Natural killer cell treated with Interleukin-12 subunit alpha and Interleukin-12 subunit beta and Interleukin-15 and Interleukin-18, amount 100 ng/mL, for 72 hours (primary cell): ENCODE measurements at regions not wholly inside any gene's neighbourhood (a gene's known extent, or its start where the extent isn't known, plus 50 kb on each side); places are given as distances from the start of the nearest gene placed in this dataset.
"Not testable (repeated sequence)": the region's sequence is repeated elsewhere in the genome, so short reads cannot be mapped to it uniquely, and the experiment has no call there.

Experiments used
- ATAC-seq, 2 donors: fragments of 150-1000 bp; cut with Tn5 transposase in 1 of 2; sonication (Bioruptor Pico), chemical (Tn5 transposase) in 1 of 2; 2 replicates each; pipeline ENCODE4 v1.10.0; 2021
- DNase-seq: peaks from one replicate; pipeline ENCODE4 v3.0.0; 2022; ENCODE audit warnings: low spot score
- H3K27ac Mint-ChIP-seq, 2 donors: 1 replicate in 1 of 2; 2 replicates in 1 of 2; pipeline ENCODE4 v1.8.0; 2022; ENCODE audit warnings: mixed read lengths in 2 of 2, mild to moderate bottlenecking in 1 of 2, moderate library complexity in 1 of 2
- H3K27me3 Mint-ChIP-seq, 2 donors: 1 replicate in 1 of 2; 2 replicates in 1 of 2; pipeline ENCODE4 v1.8.0; 2022; ENCODE audit warnings: mixed read lengths in 2 of 2
- H3K36me3 Mint-ChIP-seq: one replicate; pipeline ENCODE4 v1.8.0; 2022; ENCODE audit warnings: mixed read lengths
- H3K4me1 Mint-ChIP-seq, 2 donors: 1 replicate in 1 of 2; 2 replicates in 1 of 2; pipeline ENCODE4 v1.8.0; 2022; ENCODE audit warnings: low read depth in 2 of 2, mixed read lengths in 2 of 2, mild to moderate bottlenecking in 1 of 2
- H3K4me3 Mint-ChIP-seq: one replicate; pipeline ENCODE4 v1.8.0; 2022; ENCODE audit warnings: mixed read lengths
- H3K9me3 Mint-ChIP-seq: 2 replicates; pipeline ENCODE4 v1.8.0; 2022; ENCODE audit warnings: mixed read lengths

GRCh38 chr4:22573198-22573597 is 57.3 kb upstream of the ADGRA3 start:
- DNase-seq (no peak), ATAC-seq (no peak)
- H3K36me3 Mint-ChIP-seq = peaks cover 6% of the 10 kb centered on the region
- H3K9me3 Mint-ChIP-seq = peaks cover 3% of the 10 kb centered on the region
- peaks cover 0 to 5% of the 10 kb centered on the region in 2 donors for H3K27me3 Mint-ChIP-seq
- no peak overlapping the region for H3K4me3 Mint-ChIP-seq
- no peak overlapping the region for H3K27ac Mint-ChIP-seq
- no peaks in the 10 kb centered on the region for H3K4me1 Mint-ChIP-seq

- no peak overlapping the region for H3K4me3 Mint-ChIP-seq
- DNase-seq (no peak), ATAC-seq (no peak)
- H3K9me3 Mint-ChIP-seq = peaks cover 3% of the 10 kb centered on the region
- peaks cover 6% of the 10 kb centered on the region for H3K36me3 Mint-ChIP-seq
- H3K4me1 Mint-ChIP-seq = no peaks in the 10 kb centered on the region
- H3K27me3 Mint-ChIP-seq = peaks cover 0 to 5% of the 10 kb centered on the region in 2 donors
- no peak overlapping the region for H3K27ac Mint-ChIP-seq
These were observed 57.8 kb upstream of the ADGRA3 start for GRCh38 chr4:22573641-22574040.

- no peak for DNase-seq
- ATAC-seq = no peak
- Mint-ChIP-seq H3K4me3 (no peak overlapping the region), H3K9me3 (peaks cover 3% of the 10 kb centered on the region), H3K36me3 (peaks cover 6% of the 10 kb centered on the region), H3K27ac (no peak overlapping the region), H3K27me3 (peaks cover 0 to 5% of the 10 kb centered on the region in 2 donors), H3K4me1 (no peaks in the 10 kb centered on the region)
These were observed 58.6 kb upstream of the ADGRA3 start for GRCh38 chr4:22574424-22574823.

- H3K36me3 Mint-ChIP-seq = peaks cover 6% of the 10 kb centered on the region
- no peak overlapping the region for H3K4me3 Mint-ChIP-seq
- ATAC-seq (no peak), DNase-seq (no peak)
- peaks cover 0 to 5% of the 10 kb centered on the region in 2 donors for H3K27me3 Mint-ChIP-seq
- peaks cover 3% of the 10 kb centered on the region for H3K9me3 Mint-ChIP-seq
- H3K4me1 Mint-ChIP-seq = no peaks in the 10 kb centered on the region
- H3K27ac Mint-ChIP-seq = no peak overlapping the region
These were observed 59.0 kb upstream of the ADGRA3 start for GRCh38 chr4:22574880-22575279.

GRCh38 chr4:22587253-22587652 is 71.4 kb upstream of the ADGRA3 start:
- no peaks in the 10 kb centered on the region for H3K36me3 Mint-ChIP-seq
- DNase-seq (no peak), ATAC-seq (no peak)
- H3K4me1 Mint-ChIP-seq = no peaks in the 10 kb centered on the region
- H3K9me3 Mint-ChIP-seq = no peaks in the 10 kb centered on the region
- H3K27ac Mint-ChIP-seq = no peak overlapping the region
- H3K4me3 Mint-ChIP-seq = no peak overlapping the region
- peaks cover 0 to 9% of the 10 kb centered on the region in 2 donors for H3K27me3 Mint-ChIP-seq

GRCh38 chr4:22593933-22594332 is 78.1 kb upstream of the ADGRA3 start:
- H3K27ac Mint-ChIP-seq = no peak overlapping the region
- no peak for DNase-seq
- H3K4me1 Mint-ChIP-seq = no peaks in the 10 kb centered on the region
- H3K27me3 Mint-ChIP-seq = peaks cover 0 to 7% of the 10 kb centered on the region in 2 donors
- no peaks in the 10 kb centered on the region for H3K9me3 Mint-ChIP-seq
- ATAC-seq = no peak
- no peaks in the 10 kb centered on the region for H3K36me3 Mint-ChIP-seq
- H3K4me3 Mint-ChIP-seq = no peak overlapping the region

GRCh38 chr4:22595684-22596083 is 79.8 kb upstream of the ADGRA3 start:
- Mint-ChIP-seq H3K4me3 (no peak overlapping the region), H3K9me3 (no peaks in the 10 kb centered on the region), H3K36me3 (no peaks in the 10 kb centered on the region), H3K27ac (no peak overlapping the region), H3K27me3 (peaks cover 0 to 5% of the 10 kb centered on the region in 2 donors), H3K4me1 (no peaks in the 10 kb centered on the region)
- ATAC-seq (peak in 1 of 2 donors; percentile 36), DNase-seq (no peak)

GRCh38 chr4:22596409-22596808 is 80.5 kb upstream of the ADGRA3 start:
- no peak overlapping the region for H3K27ac Mint-ChIP-seq
- ATAC-seq (no peak), DNase-seq (no peak)
- H3K4me3 Mint-ChIP-seq = no peak overlapping the region
- H3K27me3 Mint-ChIP-seq = peaks cover 0 to 5% of the 10 kb centered on the region in 2 donors
- H3K4me1 Mint-ChIP-seq = no peaks in the 10 kb centered on the region
- no peaks in the 10 kb centered on the region for H3K36me3 Mint-ChIP-seq
- no peaks in the 10 kb centered on the region for H3K9me3 Mint-ChIP-seq

GRCh38 chr4:22597471-22597870 is 81.6 kb upstream of the ADGRA3 start:
- DNase-seq = no peak
- Mint-ChIP-seq H3K27ac (no peak overlapping the region), H3K27me3 (peaks cover 0 to 5% of the 10 kb centered on the region in 2 donors), H3K4me1 (no peaks in the 10 kb centered on the region), H3K4me3 (no peak overlapping the region), H3K9me3 (no peaks in the 10 kb centered on the region), H3K36me3 (no peaks in the 10 kb centered on the region)
- ATAC-seq = no peak

- H3K4me3 Mint-ChIP-seq, H3K4me1 Mint-ChIP-seq, H3K27ac Mint-ChIP-seq, H3K36me3 Mint-ChIP-seq, H3K27me3 Mint-ChIP-seq, H3K9me3 Mint-ChIP-seq, ATAC-seq, DNase-seq: not testable (repeated sequence)
These were observed 82.5 kb upstream of the ADGRA3 start for GRCh38 chr4:22598113-22599047.

GRCh38 chr4:22599228-22599928 is 83.5 kb upstream of the ADGRA3 start:
- H3K9me3 Mint-ChIP-seq = not testable (repeated sequence)

GRCh38 chr4:22599929-22600432 is 84.1 kb upstream of the ADGRA3 start:
- not testable (repeated sequence) for H3K4me3 Mint-ChIP-seq, H3K27ac Mint-ChIP-seq, H3K9me3 Mint-ChIP-seq, H3K36me3 Mint-ChIP-seq, DNase-seq, H3K27me3 Mint-ChIP-seq, ATAC-seq, H3K4me1 Mint-ChIP-seq

More at GRCh38 chr4:22599228-22599928, 83.5 kb upstream of the ADGRA3 start:
- not testable (repeated sequence) for H3K27ac Mint-ChIP-seq, H3K36me3 Mint-ChIP-seq, H3K27me3 Mint-ChIP-seq, ATAC-seq, H3K4me1 Mint-ChIP-seq, H3K4me3 Mint-ChIP-seq, DNase-seq

GRCh38 chr4:22601638-22602037 is 85.8 kb upstream of the ADGRA3 start:
- not testable (repeated sequence) for H3K36me3 Mint-ChIP-seq, H3K9me3 Mint-ChIP-seq, DNase-seq, H3K4me1 Mint-ChIP-seq, H3K27me3 Mint-ChIP-seq, H3K27ac Mint-ChIP-seq, ATAC-seq, H3K4me3 Mint-ChIP-seq

- peaks cover 9 to 17% of the 10 kb centered on the region in 2 donors for H3K4me1 Mint-ChIP-seq
- H3K27ac Mint-ChIP-seq = no peak overlapping the region
- DNase-seq (peak; percentile 67), ATAC-seq (peak; percentile 78 to 93)
- no peaks in the 10 kb centered on the region for H3K9me3 Mint-ChIP-seq
- H3K27me3 Mint-ChIP-seq = no peaks in the 10 kb centered on the region
- no peaks in the 10 kb centered on the region for H3K36me3 Mint-ChIP-seq
- no peak overlapping the region for H3K4me3 Mint-ChIP-seq
These were observed 85.4 kb upstream of the GBA3 start for GRCh38 chr4:22607382-22607781.
